Stimulated activated CD8-positive, alpha-beta memory T cell treated with anti-CD3 and anti-CD28 coated beads, Interleukin-15, amount 100 ng/mL, for 4 hours (primary cell): ENCODE measurements at regions not wholly inside any gene's neighbourhood (a gene's known extent, or its start where the extent isn't known, plus 50 kb on each side); places are given as distances from the start of the nearest gene placed in this dataset.
"Not testable (repeated sequence)": the region's sequence is repeated elsewhere in the genome, so short reads cannot be mapped to it uniquely, and the experiment has no call there.

Experiments
- DNase-seq, 2 donors: peaks; one replicate each; pipeline ENCODE4 v3.0.0-alpha.2; 2020; ENCODE audit warnings: low read depth in 2 of 2

DNA sequence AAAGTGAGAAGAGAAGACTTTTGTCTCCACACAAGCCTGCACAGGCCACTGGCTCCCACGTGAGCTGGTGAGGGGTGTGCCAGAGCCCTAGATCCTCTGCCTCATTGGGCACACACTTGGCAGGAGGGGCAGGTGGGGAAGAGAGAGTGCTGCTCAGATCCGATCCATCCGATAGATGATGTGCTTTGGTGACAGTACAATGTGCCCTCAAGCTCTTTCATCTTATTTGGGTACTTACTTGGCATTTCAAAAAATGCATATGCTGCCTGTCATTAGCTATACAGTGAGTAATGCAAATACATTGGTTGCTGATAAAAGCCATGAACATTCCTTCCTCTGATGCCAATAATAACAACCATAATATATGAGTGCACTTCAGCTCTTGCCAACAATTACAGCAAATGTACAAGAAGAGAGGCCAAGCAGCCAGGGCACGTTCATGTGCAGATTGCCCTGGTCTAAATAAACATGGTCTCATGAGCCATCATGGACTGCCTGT is 255.3 kb downstream of the VAPA start:
- no peak for DNase-seq

DNA sequence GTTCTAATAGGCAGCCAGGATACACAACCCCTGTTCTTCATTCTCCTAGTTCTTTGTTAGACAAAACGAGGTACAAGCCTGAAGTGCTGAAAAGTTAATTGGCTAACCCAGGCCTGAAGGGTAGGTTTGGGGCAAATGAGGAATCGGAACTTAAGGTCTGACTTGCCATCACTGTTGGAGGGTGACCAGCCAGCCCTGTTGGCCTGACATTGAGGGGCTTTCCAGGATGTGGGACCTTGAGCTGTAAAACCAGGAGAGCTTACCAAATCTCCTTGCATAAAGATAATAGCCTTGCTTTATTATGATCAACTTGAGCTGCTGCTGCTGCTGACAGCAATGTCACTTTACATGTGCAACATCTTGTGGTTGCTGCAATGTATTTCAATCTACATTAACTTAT is 256.0 kb downstream of the VAPA start:
- DNase-seq, result no peak

DNA sequence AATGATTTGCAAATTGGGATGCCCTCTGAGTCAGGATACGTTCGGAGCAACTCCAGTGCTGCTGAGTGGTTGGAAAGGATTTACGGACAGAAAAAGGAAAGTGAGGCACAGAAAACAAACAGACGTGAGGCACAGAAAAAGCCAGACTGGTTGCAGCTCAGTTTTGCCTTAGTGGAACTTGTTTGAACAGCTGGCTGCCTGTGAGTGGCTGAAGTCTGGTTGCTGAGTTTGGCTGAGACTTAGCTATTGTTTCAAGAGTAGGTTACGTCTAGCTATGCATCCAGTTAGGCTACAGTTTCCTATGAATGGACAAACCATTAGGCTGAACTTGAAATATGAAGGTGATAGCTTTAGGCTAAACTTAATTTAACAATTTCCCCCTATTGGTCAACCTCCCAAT is 256.6 kb downstream of the VAPA start:
- no peak for DNase-seq

- not testable (repeated sequence) for DNase-seq
Observed at GRCh38 chr18:10175333-10175732, 261.5 kb downstream of the VAPA start.

- DNase-seq, result not testable (repeated sequence)
Observed at GRCh38 chr18:10179326-10179725, 265.5 kb downstream of the VAPA start.

DNA sequence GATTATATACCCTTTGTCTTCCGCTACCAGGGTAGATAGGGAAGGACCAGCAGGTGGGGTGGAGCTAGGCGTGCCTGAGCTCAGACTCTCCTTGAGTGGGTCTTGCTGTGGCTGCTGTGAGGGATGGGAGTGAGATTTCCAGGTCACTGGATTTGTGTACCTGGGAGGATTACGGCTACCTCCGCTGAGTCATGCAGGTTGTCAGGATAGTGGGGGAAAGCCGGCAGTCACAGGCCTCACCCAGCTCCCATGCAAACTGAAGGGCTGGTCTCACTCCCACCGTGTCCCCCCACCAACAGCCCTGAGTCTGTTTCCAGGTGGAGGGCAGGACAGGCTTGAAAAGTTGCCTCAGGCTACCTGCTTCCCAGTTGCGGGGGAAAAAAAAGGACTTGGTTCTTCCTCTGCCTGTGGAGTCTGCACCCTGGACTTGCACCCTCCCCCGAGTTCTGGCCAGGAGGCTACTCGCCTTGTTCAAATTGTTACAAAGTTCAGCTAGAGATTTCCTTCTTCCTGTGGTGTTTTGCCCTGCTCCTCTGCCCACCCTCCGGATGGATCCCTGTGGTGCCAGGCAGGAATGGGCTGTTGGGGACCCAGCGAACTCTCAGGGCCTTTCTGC is 268.3 kb downstream of the VAPA start:
- DNase-seq, result no peak

DNA sequence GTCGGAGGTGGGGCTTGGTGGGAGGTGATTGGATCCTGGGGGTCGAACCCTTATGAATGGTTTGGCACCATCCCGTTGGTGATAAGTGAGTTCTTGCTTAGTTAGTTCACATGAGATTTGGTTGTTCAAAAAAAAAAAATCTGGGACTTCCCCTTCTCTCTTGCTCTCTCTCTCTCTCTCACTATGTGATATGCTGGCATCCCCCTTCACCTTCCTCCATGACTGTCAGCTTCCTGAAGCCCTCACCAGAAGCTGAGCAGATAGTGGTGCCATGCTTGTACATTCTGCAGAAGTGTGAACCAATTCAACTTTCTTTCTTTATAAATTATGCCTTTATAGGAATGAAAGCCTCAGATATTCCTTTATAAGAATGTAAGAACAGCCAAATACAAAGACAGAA is 269.7 kb upstream of the APCDD1 start:
- DNase-seq, result no peak

GRCh38 chr18:10188971-10189810 is 265.2 kb upstream of the APCDD1 start:
- no peak for DNase-seq

DNA sequence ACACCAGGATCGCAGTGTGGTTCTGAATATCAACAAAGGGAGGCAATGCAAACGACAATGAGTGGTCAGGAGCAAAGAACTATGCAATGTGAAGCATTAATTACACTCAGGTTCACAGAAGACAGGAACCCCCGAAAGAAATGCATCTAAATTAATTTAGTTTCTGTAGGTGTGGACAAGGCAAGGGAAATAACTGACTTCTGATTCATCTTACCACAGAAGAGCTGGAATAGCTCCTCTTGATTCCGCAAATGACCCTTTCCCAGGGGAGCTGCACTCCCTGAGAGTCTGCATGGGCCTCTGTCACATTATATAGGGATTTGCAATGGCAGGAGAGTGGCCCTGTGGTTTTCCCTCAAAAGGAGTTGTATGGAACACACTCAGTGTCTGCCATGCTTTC is 263.9 kb upstream of the APCDD1 start:
- DNase-seq, result no peak

GRCh38 chr18:10193444-10193843 is 261.0 kb upstream of the APCDD1 start:
- no peak for DNase-seq

DNA sequence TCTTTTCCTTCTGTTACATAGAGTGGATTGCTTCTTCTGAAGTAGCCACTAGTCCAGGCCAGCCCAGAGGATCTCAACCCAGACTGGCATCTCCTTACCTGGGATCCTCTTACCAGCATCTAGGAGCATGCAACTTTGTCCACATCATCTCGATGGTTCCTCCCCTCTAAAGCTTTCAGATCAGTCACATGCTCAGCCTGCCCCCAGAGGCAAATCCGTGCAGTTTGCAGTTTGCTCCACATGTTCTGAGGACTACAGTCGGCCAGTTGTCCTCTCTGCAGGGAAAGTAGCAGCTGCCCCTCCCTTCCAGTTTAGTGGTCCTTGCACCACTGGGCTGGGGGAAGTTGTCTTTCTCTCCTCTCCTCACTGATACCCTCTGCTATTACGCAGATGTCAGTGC is 259.8 kb upstream of the APCDD1 start:
- no peak for DNase-seq

- no peak for DNase-seq
Observed at GRCh38 chr18:10195529-10195928, 258.9 kb upstream of the APCDD1 start.

DNA sequence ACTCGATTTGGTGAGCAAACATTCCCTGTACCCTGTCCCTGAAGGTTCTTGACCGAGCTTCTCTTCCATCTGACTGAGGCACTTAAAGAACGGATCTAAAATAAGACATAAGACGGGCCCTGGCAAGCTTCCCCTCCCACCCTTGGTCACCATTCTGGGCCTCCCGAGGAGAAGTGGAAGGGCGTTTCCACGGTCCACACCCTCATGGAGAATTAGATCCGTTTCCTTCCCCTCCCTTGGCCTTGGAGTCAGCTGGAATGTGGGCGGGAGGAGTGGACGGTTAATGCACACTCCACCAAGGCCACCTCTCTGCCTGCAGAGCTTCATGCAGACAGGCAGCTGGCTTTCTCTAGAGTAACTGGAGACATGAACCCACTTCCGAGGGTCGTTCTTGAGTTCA is 257.3 kb upstream of the APCDD1 start:
- no peak for DNase-seq

GRCh38 chr18:10201226-10201625 is 253.2 kb upstream of the APCDD1 start:
- DNase-seq, result no peak

- no peak for DNase-seq
Observed at GRCh38 chr18:10201659-10202058, 252.8 kb upstream of the APCDD1 start.

DNA sequence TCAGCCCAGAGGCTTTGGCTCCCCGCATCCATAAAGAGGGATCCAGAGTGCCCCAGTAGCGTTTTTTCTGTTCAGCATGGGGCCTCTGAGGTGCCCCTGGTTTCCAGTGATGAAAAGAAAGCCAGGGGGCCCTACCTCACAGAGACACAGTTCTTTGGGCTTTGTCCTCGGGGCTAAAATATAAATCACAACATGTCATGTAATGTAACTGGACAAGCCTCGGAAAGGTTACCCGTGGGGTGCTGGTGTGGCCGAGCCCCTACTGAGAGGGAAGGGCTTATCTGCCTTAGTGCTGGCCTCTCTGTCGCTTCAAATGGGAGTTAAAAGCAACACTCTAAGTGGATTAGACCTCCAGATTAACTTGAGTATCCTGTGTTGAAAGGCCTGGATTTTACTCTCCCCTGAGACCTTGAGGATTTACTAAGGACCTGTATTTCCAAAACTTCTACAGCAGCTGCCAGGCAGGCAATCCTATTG is 251.6 kb upstream of the APCDD1 start:
- DNase-seq, result no peak

GRCh38 chr18:10205151-10205550 is 249.3 kb upstream of the APCDD1 start:
- no peak for DNase-seq

GRCh38 chr18:10207682-10208345 is 246.6 kb upstream of the APCDD1 start:
- no peak for DNase-seq

- DNase-seq, result no peak
Observed at GRCh38 chr18:10209302-10209701, 245.1 kb upstream of the APCDD1 start.

DNA sequence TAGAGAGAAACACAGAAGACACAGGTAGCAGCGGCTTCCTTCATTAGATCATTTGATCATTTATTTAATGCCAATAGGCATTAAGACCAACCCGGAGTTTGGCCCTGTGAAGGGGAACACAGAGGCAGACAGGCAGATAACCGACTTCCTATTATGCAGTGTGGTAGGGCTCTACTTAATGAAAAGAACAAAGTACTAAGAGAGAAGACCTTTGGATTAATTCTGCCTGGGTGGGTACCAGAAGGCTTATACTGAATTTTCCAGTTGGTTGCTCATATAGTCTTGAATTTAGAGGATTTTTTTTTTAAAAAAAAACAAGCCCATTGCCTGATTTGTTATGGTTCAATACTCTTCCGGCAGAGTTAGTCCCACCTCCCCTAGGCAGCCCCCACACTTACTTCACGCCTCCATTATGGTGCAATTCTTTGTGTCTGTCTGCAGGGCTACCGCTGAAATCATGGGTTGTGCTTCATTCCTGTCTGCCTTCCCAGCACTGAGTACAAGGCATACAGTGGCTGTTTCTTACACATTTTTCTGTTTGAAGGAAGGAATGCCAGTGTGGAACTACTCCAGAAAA is 244.3 kb upstream of the APCDD1 start:
- DNase-seq, result no peak

GRCh38 chr18:10213526-10213925 is 240.9 kb upstream of the APCDD1 start:
- DNase-seq, result no peak

DNA sequence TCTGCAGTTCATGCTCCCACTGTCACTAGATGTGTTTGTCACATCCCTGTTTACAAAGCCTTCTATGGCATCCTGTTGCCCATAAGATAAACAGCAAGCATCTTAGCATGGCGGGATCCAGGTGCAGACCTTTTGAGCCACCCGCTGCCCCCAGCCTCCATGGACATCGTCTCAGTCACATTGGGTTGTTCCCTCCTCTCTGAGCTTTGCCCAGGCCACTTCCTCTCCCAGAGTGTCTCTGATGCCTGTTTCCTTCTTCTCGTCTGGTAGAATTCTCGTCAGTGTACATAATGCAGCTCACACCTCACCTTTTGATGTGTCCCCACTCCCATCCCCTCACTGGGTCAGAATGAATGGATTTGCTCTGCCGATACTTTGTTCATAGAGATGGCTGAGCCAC is 239.0 kb upstream of the APCDD1 start:
- no peak for DNase-seq
